DMS153 treated with DMSO at 0.1 percent for 48 hours (cell line): ENCODE measurements at regions not wholly inside any gene's neighbourhood (a gene's known extent, or its start where the extent isn't known, plus 50 kb on each side); places are given as distances from the start of the nearest gene placed in this dataset.

ENCODE experiments used
- DNase-seq: peaks from one replicate; lab custom pipeline; 2025; ENCODE audit not compliant: unreplicated experiment; lab: John Stamatoyannopoulos, UW

DNA sequence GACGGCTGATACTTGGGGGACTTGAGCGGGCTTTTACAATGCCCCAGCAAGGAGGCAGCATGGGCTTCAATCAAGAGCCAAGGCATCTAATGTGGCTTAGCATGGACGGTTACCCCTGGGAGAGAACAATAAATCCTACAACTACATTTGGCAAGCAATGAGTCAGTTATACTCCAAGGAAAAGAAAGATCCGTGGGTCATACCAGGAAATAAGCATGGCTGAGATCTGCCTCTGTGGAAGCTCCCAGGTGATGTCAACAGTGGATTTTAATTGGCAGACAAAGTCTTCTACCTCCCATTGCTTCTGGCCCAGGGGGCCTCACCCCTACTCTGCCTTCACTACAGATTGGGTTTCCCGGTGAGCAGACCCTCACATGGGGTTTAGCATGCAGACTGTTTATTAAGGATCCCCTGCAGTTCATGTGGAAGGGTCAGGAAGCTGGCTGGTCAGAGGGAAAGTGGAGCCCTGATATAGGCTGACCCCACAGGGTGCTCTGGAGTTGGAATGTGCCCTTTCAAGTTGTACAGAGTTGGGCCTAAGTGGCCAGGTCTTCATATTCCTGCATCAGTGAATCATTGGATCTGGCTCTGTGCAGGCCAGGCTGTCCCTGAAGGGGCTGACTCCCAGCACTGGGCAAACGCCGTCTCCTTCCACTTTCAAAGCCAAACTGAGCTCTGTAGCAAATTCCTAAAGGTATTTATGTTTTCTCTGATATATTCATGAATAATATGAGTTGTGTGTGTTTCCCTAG is 91.3 kb upstream of the GGTLC1 start:
- DNase-seq, result no peak

DNA sequence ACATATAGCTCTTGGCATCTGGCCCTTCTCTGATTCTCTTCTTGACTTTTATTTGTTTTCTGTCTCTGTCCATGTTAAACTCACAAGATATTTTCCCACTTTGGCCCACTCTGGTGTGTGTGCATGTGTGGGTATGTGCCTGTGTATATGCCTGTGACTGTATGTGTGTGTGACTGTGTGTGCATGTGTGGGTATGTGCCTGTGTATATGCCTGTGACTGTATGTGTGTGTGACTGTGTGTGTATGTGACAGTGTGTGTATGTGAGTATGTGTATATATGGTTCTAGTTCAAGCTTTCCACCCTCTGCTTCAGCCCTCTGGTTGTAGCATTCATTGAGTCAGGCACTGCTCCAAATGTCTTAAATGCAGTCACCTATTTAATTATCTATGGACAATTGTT is 88.6 kb upstream of the GGTLC1 start:
- no peak for DNase-seq

DNA sequence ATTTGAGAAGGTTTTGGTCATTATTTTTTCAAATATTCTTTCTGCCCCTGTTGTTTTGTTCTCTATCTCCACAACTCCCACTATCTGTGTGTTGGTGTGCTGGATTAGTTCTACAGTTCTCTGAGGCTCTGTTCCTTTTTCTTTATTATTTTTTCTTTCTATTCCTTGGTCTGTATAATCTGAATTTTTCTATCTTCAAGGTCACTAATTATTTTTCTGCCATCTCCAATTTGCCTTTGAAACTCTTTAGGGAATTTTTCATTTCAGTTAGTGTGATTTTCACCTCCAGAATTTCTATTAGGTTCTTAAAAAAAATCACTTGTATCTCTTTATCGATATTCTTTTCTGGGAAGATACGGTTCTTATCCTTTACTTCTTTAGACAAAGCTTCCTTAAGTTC is 82.1 kb upstream of the GGTLC1 start:
- no peak for DNase-seq

DNA sequence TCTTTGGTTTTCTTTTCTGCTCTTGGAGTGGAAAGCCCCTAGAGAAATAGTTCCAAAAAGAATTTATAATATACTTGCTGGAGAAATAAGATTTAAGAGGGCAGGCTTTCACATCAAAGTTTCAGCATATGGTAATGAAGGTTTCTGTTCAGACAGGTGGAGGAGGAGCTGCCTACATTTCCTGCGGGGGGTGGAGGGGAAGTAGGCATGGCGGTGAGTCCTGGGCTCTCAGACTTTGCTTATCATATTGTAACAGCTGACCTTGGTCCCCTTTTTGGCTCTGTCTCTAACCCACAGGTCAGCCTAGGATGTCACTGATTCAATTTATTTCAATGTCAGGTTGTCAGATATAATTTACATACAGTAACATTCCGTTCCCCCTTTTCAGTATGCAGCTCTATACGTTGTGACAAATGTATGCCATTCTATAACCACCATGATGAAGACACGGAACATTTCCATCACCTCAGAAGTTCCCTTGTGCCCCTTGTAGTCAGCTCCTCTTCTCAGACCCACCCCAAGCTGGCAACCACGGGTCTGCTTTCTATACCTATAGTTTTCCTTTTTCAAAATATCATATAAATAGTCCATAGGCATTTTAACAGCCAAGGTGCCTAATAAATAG is 77.6 kb upstream of the GGTLC1 start:
- no peak for DNase-seq

DNA sequence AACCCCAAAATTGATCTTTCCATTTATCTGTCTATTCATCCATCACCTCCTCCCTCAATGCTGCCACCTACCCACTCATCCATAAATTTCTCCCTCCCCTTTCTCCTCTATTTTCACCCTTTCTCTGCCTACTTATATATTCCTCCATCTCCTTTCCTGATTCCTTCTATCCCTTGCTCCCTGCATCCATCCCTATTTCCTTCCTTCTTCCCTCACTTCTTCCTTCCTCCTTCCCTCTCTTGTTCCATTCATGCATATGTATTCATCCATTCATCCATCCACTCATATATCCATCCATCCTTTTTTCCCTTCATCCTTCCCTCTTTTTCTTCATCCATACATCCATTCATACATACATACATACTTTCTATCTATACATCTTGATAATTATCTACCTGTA is 76.3 kb upstream of the GGTLC1 start:
- DNase-seq, result no peak

DNA sequence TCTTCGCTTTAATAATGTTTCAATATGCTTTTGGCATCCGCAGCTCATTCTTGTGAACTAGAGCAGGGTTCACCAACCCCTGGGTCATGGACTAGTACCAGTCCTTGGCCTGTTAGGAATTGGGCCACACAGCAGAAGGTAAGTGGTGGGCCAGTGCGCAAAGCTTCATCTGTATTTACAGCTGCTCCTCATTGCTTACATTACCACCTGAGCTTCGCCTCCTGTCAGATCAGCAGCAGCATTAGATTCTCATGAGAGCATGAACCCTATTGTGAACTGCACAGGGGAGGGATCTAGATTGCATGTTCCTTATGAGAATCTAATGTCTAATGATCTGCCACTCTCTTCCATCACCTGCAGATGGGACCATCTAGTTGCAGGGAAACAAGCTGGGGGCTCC is 75.5 kb upstream of the GGTLC1 start:
- no peak for DNase-seq

DNA sequence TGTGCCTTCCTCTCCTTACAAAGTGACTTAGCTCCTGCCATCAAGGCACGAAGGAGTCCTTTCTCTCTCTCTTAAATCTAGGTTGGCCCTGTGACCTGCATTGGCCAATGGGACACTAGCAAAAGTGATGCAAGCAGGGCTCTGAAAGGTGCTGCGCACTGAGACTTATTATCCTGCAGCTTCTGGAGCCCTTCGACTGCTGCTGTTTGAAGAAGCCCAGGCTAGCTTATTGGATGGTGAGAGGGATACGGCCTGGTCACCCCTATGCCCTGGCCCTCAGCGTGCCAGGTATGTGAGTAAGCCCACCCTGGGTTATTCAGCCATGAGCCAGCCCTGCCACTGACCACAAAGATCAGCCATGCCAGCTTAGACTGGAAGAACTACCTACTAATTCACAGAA is 74.5 kb upstream of the GGTLC1 start:
- DNase-seq, result no peak

DNA sequence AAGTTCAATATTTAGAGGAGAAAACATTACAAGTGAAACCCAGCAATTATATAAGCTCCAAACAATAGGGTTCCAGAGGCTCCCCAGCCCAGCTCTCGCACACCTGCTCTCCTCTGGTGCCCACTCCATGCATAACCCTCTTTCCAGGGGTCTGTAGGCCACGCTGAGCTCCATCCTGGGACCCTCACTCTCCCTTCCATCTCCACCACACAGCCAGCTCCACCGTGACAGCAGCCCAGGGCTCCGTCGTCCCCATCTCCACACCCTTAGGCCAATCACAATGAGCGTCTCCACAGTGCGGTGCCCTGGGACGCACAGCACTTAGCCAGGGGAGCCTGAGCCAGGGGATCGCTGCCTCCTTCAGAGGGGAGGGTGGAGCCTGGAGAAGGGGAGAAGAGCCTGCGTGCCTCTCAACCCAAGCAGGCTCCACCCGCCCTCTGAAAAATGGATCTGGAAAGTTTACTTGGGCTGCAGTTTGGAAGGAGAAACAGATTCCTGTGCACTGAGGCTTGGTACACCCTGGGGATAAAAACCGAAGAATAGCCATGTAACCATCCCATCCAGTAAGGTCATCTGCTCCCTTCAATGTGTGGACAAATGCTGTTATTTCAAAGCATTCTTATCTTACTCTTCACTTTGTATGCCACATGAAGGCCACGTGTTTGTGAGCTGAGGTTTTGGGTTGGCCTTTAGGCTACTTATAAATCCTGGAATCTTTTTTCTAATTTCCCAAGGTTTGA is 72.4 kb upstream of the GGTLC1 start:
- DNase-seq, result no peak

DNA sequence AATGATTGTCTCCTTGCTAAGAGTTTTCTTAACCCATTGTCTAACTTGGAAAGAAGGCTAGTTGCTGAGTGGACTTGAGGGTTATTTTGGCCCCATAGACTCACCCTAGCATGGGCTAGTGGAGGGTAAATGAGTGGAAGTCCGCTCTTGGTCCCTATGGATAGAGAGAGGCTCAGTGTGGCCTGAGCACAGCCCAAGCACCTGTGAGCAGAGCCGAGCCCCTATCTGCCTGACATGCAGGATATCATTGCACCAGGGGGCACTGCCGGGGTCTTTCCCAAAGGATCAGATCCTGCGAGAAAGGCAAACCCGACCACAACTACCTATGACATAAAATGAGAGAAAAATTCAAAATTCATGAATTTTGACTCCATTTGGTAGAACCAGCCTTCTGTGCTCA is 70.6 kb upstream of the GGTLC1 start:
- DNase-seq, result no peak

DNA sequence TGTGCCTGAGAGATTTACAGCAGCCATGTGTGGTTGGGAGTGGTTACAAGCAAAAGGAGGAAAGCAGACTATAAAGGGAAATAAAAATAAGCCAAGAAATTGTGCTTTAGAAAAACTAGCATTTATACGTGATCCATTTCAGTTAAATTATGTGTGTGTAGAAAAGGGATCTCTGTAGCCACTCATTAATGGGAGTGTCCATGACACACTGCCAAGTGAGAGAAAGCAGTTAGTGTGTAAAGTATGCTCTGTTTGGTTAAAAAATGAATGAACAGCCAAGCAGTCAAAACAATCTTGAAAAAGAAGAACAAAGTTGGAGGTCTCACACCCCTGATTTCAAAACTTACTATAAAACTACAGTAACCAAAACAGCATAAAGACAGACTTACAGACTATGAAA is 67.9 kb upstream of the GGTLC1 start:
- no peak for DNase-seq

DNA sequence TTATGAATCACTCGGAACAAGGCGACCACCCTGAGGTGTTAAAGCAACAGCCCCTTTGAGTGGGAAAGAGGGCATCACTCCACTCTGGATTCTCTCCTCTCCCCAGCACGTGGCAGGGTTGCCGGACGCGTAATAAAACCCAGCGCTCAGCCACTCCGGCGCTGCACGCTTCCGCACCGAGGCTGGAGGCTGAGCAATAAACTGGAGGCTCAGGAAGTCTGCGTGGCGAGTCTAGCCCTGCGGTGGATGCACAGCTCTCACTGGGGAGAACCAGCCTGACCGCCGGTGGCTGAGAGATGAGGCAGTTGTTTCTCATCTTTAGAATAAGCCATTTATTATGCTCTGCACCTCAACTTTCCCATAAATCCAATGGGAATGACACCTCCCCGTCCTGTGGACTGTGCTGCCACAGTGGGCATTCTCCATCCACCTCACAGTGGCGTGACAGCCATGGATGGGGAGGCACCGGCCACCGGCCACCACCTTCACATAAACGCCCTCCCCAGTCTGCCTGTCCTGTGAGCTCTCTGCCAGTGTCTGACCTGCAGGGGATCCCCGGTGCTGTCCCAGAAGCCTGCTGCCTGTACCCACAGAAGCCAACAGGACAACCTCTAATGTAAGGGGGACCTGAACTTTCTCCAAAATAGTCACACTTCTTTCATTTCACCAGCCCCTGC is 64.2 kb upstream of the GGTLC1 start:
- no peak for DNase-seq

DNA sequence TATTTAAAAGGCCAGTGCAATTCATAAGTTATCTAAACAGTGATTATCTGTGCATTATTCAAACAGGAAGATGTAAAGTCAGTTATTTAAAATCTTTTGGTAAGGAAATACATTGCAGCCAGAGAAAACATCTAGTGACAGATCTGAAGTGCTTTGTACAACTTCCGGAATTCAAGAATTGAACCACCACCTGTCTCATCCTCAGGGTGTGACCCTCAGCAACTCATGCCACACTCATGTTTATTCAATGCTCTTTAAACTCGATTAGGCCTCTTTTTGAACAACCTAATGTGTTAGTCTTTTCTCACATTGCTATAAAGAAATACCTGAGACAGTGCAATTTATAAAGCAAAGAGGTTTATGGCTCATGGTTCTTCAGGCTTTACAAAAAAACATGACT is 62.6 kb upstream of the GGTLC1 start:
- DNase-seq, result no peak

DNA sequence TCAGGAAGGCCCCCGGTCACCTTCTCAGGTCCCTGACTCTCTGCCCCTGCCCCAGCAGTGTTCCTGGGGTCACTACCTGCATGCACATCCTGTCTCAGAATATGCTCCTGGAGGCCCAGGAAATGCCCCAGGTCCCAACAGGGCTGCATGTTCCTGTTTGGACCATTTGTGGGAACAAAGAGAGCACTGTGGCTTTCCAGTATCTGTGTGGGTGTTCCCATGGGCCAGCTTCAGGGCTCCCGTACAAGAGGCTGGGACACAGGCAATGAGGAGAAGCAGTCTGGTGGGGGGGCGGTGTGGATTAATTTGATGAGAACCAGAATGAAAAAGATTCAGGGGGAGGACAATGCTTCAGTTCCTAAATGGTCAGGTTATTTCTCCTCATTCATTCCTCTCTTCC is 61.5 kb upstream of the GGTLC1 start:
- no peak for DNase-seq

DNA sequence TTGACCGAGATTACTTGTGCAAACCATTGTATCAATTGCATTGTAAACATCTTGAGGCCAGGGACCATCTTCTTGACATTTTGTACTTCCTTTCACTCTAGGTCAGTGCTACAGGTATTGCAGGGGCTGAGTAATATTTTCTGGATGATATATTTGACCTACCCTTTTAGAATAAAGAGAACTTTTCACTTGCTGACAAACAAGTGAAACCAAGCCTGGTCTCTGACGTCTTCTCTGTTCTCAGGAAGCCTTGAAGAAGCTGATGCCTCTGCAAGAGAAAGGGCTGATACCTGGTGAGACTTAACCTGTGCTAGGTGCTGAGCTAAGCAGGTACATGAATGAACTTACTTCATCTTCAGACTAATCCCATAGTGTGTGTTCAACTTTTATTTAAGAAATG is 60.5 kb upstream of the GGTLC1 start:
- DNase-seq, result no peak

DNA sequence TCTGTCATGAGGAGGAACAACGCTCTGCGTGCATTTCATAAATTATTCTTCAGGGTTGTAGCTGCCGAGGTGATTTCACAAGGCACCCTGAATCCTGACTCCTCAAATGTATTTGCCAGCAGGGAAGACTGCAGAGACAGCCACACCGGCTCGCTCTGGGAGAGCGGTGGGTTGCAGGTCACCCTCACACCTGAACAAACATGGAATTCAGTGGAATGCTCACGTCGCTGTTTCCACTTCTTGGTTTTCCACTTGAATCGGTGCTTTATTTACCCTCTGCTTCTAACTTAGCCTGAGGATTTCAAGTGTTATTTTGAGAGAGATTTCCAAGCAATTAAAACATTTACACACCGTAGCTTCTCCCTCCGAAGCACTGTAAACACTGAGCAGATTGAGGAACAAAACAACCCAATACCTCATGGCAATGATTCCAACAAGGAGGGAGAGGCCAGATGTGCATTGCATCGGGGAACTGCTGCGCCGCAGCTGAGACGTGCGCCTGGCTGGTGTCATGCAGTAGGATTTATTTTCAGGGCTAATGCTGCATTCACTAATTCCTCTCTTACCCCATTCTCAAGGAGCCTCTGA is 59.5 kb upstream of the GGTLC1 start:
- DNase-seq, result no peak

DNA sequence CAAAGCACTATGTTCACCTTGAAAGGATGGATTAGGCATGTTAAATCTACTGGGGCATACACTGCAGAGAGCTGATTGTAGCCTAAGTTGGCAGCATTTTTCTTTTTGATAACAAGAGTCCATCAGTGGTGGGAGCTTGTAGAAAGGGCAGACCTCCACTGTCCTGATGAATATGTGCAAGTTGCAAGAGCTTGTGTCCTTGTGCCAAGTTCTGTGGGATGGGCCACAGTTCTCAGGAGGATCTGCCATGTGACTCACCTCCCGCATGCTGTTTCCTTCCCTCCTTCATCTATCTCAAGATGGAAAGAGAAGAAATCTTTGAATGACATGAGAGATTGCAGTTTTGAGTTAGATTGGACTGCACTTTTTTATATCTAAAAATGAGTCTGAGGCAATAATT is 58.3 kb upstream of the GGTLC1 start:
- DNase-seq, result no peak

DNA sequence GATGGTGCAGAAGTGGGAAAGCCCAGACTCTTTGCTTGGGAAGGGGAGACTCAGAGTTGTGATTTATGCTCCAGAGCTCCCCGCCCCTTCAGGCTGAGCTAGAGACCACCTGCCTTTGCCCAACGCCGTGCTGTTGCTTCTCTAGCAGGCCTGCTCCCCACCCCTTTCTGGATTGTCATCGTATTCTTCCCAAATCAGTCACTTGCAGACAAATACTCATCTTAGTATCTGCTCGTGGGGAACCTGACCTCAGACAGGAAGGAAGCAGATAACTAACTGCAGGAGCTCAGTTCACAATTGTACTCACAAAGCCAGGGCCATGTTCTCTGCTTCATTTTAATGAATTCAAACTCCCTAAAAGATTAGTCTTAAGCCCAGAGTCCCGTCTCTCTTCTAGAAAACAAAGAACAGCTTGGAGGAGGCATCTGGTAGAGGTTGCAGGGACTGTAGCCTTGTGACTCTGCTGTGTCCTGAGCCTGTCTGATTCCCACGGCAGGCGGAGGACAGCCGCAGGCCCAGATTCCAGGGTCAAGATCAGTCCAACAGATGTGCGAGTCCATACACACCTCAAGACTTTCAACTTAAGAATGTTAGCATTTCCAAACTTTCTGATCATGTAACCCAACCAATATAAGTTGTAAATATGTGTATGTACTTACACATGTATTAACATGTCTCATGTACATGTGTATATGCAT is 57.2 kb upstream of the GGTLC1 start:
- no peak for DNase-seq

DNA sequence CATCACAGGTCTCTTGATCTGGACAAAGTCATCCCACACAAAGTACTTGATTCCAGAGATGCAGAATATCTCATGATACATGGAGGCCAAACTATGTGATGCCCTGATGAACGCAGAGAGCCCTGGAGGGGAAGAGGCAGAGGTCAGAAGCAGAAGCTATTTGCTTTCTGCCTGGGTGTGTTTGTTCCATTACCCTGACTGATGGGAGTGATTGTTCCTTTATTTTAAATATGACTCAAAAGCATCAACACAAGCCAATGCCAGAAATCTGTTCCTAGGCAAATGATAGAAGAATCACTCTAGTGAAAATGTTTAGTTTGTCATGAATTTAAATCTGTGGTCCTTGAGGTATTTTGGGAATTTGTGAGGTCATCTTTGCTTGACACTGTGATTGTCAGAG is 54.7 kb upstream of the GGTLC1 start:
- no peak for DNase-seq

DNA sequence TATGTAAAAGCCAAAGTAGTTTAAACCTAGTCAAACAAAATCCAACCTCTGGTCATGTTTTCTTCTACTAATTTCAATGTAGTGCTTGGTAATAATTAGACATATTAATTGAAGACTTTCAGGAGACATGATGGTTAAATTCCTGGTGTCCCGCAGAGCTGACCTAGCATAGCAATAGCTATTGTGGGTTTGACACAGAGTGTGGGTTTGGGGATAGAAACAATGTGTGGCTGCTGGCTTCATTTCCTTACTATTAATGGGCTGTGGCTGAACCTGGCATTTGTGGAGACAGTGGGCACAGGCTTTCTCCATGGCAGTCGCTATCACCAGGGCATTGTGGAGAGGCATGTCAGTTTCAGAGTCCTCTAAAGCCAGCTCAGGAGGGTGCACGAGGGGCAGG is 54.1 kb upstream of the GGTLC1 start:
- no peak for DNase-seq

DNA sequence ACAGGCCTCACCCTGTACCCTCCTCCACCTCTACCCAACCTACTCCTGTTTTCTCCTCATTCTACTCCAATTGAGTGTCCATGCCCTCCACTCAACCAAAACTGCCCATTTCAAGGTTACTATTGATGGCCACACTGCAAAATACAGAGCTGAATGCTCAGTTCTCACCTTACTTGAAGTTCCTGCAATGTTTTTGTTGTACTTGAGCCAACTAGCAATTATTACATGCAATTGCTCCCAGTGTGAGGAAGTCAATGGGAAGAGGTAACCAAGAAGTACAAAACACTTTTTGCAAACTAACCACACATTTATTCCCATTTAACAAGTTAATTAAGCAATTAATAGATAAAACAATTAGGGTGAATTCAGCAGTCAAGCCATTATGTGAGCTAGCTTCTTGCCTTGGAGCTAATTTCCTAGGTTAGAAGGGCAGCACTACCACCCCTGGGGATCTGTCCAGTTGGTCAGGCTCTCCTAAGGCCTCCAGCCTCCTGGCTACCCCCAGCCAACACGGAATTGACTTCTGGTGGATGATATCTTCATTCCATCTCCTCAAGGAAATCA is 52.4 kb upstream of the GGTLC1 start:
- DNase-seq, result no peak

DNA sequence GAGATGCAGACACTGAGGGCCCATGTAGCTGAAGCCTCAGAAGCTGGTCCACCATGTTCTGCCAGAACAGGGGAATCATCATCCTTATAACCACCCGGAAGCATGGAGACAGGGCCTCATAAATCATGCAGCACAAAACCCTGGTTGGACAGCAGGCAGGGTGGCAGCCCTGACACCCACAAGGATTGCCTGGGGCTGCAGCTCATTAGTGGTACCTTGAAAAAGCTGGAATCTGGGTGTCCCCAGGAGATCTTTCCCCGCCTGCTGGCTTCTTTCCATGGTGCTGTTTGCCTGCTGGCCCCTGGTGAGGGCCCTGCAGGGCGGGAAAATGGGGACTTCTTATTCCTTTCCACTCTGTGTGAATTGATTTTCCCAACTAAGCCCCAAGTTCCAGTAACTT is 50.6 kb upstream of the GGTLC1 start:
- DNase-seq, result no peak
